HCT116 (cell line): ENCODE measurements at regions not wholly inside any gene's neighbourhood (a gene's known extent, or its start where the extent isn't known, plus 50 kb on each side); places are given as distances from the start of the nearest gene placed in this dataset.

Experiments
- CEBPB ChIP-seq: IDR thresholded peaks from 2 replicates; pipeline ENCODE4 v1.6.1; 2012; ENCODE audit warnings: low read depth
- ELF1 ChIP-seq: IDR thresholded peaks from 2 replicates; pipeline ENCODE4 v1.6.1; 2012; ENCODE audit warnings: low read depth, borderline replicate concordance
- JUND ChIP-seq: IDR thresholded peaks from 2 replicates; pipeline ENCODE4 v1.6.1; 2012
- POLR2A ChIP-seq: IDR thresholded peaks from 2 replicates; pipeline ENCODE4 v1.7.0; 2011; ENCODE audit warnings: borderline replicate concordance; ENCODE audit not compliant: insufficient read depth, insufficient read length; ENCODE audit errors: extremely low read depth
- POLR2AphosphoS5 ChIP-seq: IDR thresholded peaks from 2 replicates; pipeline ENCODE4 v1.6.1; 2011; ENCODE audit warnings: mild to moderate bottlenecking, low read depth, low read length, moderate library complexity
- SIN3A ChIP-seq: IDR thresholded peaks from 2 replicates; pipeline ENCODE4 v1.6.1; 2012; ENCODE audit warnings: low read depth
- SRF ChIP-seq: IDR thresholded peaks from 2 replicates; pipeline ENCODE4 v1.6.1; 2012; ENCODE audit warnings: low read depth
- ZNF274 ChIP-seq: fragments of 200-500 bp; sonication (Bioruptor generic); IDR thresholded peaks from 2 replicates; pipeline ENCODE4 v1.6.1; 2014; ENCODE audit warnings: mild to moderate bottlenecking, low read depth, low read length, inconsistent platforms
- TF ChIP-seq, protein P1 (sequence below), 3 experiments: fragments of 200-600 bp in 1 of 3; sonication (generic) in 1 of 3; IDR thresholded peaks in 2 of 3; conservative IDR thresholded peaks in 1 of 3; 2 replicates each; pipeline ENCODE4 v1.5.1; 2012 to 2017; ENCODE audit warnings: low read depth in 2 of 3, low read length in 2 of 3, antibody characterized with exemption in 1 of 3, borderline replicate concordance in 1 of 3, control low read depth in 1 of 3, mild to moderate bottlenecking in 1 of 3, mixed read lengths in 1 of 3, mixed run types in 1 of 3, moderate library complexity in 1 of 3; ENCODE audit not compliant: insufficient read depth in 1 of 3
- TF ChIP-seq, protein P2 (sequence below): IDR thresholded peaks from 2 replicates; pipeline ENCODE4 v1.6.1; 2011; ENCODE audit warnings: mild to moderate bottlenecking, low read length, moderate library complexity; ENCODE audit not compliant: insufficient replicate concordance; ENCODE audit errors: extremely low read depth
- TF ChIP-seq, protein P3 (sequence below): IDR thresholded peaks from 2 replicates; pipeline ENCODE4 v1.6.1; 2012; ENCODE audit warnings: low read depth

DNA sequence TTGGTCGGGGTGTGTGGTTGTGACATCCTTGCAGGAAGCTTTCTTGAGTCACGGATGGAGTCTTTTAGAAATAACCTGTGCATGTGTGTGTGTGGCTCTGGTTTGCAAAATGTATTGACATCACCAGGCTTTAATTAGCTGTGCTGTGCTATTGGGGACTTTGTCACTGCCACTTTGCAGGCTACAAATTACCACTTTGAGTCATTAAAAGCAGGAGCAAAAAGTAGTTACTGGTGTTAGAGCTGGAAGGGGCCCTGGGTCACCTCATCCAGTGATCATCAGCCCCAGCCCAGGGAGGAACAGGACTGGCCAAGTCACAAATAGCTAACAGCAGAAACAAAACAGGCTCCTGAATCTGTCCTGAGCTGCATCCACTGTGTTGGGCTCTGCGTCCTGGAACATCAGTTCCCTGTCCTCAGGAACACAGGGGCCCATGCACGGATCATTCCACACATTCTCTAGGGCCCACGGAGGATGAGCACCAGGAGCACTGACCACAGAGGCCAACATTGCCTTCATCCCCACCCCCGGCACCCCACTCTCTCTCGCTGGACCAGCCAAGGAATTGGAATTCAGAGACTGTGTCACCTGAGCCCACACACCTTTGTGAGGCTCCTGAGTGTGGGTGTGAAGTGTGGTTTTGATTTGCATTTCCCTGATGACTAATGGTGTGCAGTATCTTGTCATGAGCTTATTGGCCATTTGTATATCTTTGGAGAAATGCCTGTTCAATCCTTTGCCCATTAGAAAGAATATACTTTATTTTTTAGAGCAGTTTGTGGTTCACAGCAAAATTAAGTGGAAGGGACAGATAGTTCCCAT is 280.1 kb upstream of the C1orf174 start:
- TF ChIP-seq POLR2A (no peak), ELF1 (no peak), SRF (no peak), POLR2AphosphoS5 (no peak), ZNF274 (no peak), CEBPB (no peak), SIN3A (no peak), JUND (no peak)
- TF ChIP-seq, protein P1, sequence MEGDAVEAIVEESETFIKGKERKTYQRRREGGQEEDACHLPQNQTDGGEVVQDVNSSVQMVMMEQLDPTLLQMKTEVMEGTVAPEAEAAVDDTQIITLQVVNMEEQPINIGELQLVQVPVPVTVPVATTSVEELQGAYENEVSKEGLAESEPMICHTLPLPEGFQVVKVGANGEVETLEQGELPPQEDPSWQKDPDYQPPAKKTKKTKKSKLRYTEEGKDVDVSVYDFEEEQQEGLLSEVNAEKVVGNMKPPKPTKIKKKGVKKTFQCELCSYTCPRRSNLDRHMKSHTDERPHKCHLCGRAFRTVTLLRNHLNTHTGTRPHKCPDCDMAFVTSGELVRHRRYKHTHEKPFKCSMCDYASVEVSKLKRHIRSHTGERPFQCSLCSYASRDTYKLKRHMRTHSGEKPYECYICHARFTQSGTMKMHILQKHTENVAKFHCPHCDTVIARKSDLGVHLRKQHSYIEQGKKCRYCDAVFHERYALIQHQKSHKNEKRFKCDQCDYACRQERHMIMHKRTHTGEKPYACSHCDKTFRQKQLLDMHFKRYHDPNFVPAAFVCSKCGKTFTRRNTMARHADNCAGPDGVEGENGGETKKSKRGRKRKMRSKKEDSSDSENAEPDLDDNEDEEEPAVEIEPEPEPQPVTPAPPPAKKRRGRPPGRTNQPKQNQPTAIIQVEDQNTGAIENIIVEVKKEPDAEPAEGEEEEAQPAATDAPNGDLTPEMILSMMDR (IDR thresholded peaks at IDR 0.05 in 2 of 3, conservative IDR thresholded peaks at IDR 0.05 in 1 of 3; ENCODE audit: borderline replicate concordance in 1 of 3, insufficient read depth in 1 of 3, low read depth in 2 of 3, low read length in 2 of 3): no peak
- TF ChIP-seq, protein P2, sequence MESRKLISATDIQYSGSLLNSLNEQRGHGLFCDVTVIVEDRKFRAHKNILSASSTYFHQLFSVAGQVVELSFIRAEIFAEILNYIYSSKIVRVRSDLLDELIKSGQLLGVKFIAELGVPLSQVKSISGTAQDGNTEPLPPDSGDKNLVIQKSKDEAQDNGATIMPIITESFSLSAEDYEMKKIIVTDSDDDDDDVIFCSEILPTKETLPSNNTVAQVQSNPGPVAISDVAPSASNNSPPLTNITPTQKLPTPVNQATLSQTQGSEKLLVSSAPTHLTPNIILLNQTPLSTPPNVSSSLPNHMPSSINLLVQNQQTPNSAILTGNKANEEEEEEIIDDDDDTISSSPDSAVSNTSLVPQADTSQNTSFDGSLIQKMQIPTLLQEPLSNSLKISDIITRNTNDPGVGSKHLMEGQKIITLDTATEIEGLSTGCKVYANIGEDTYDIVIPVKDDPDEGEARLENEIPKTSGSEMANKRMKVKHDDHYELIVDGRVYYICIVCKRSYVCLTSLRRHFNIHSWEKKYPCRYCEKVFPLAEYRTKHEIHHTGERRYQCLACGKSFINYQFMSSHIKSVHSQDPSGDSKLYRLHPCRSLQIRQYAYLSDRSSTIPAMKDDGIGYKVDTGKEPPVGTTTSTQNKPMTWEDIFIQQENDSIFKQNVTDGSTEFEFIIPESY: no peak
- TF ChIP-seq, protein P3, sequence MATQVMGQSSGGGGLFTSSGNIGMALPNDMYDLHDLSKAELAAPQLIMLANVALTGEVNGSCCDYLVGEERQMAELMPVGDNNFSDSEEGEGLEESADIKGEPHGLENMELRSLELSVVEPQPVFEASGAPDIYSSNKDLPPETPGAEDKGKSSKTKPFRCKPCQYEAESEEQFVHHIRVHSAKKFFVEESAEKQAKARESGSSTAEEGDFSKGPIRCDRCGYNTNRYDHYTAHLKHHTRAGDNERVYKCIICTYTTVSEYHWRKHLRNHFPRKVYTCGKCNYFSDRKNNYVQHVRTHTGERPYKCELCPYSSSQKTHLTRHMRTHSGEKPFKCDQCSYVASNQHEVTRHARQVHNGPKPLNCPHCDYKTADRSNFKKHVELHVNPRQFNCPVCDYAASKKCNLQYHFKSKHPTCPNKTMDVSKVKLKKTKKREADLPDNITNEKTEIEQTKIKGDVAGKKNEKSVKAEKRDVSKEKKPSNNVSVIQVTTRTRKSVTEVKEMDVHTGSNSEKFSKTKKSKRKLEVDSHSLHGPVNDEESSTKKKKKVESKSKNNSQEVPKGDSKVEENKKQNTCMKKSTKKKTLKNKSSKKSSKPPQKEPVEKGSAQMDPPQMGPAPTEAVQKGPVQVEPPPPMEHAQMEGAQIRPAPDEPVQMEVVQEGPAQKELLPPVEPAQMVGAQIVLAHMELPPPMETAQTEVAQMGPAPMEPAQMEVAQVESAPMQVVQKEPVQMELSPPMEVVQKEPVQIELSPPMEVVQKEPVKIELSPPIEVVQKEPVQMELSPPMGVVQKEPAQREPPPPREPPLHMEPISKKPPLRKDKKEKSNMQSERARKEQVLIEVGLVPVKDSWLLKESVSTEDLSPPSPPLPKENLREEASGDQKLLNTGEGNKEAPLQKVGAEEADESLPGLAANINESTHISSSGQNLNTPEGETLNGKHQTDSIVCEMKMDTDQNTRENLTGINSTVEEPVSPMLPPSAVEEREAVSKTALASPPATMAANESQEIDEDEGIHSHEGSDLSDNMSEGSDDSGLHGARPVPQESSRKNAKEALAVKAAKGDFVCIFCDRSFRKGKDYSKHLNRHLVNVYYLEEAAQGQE: no peak
